ENCODE measurements at regions not wholly inside any gene's neighbourhood (a gene's known extent, or its start where the extent isn't known, plus 50 kb on each side); places are given as distances from the start of the nearest gene placed in this dataset.

- intact Hi-C loops (cut with DNase I, micrococcal nuclease), result no loop called here
- Histone ChIP-seq H3K9me3 (no peaks in the 10 kb centered on the region), H3K4me1 (ENCODE audit: low read depth) (no peaks in the 10 kb centered on the region), H3K36me3 (ENCODE audit: low read depth) (no peaks in the 10 kb centered on the region), H3K4me3 (no peak overlapping the region)
- TF ChIP-seq, protein P1, sequence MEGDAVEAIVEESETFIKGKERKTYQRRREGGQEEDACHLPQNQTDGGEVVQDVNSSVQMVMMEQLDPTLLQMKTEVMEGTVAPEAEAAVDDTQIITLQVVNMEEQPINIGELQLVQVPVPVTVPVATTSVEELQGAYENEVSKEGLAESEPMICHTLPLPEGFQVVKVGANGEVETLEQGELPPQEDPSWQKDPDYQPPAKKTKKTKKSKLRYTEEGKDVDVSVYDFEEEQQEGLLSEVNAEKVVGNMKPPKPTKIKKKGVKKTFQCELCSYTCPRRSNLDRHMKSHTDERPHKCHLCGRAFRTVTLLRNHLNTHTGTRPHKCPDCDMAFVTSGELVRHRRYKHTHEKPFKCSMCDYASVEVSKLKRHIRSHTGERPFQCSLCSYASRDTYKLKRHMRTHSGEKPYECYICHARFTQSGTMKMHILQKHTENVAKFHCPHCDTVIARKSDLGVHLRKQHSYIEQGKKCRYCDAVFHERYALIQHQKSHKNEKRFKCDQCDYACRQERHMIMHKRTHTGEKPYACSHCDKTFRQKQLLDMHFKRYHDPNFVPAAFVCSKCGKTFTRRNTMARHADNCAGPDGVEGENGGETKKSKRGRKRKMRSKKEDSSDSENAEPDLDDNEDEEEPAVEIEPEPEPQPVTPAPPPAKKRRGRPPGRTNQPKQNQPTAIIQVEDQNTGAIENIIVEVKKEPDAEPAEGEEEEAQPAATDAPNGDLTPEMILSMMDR (IDR thresholded peaks at IDR 0.05), result no peak
- no peak for DNase-seq
- no peak for ATAC-seq
These were observed 254.3 kb upstream of the NPVF start for GRCh38 chr7:25482631-25483030.

GRCh38 chr7:25485026-25485425 lies 256.7 kb upstream of the NPVF start:
- Histone ChIP-seq H3K9me3 (no peaks in the 10 kb centered on the region), H3K4me3 (no peak overlapping the region), H3K36me3 (ENCODE audit: low read depth) (no peaks in the 10 kb centered on the region), H3K4me1 (ENCODE audit: low read depth) (no peaks in the 10 kb centered on the region)
- intact Hi-C loops (cut with DNase I, micrococcal nuclease), result no loop called here
- ATAC-seq, result no peak
- DNase-seq, result no peak
- TF ChIP-seq, protein P1 (IDR thresholded peaks at IDR 0.05), result no peak

DNA sequence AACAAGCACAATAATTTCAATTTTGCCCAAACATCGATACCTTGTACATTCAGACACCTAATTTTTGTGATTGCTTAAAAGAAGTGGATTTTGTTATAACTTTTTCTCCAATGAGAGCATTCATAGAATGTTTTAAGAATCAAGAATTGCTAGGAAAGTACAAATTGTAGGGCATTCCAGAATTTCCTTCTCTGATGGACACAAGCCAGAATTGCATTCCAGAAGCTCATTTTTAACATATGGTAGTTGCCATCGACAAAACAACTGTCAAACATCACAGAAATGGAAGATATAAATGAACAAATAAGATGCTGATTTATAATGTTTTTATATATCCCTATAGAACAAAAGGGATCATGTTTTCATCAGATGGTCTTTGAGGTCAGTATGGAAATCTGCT lies 258.4 kb upstream of the NPVF start:
- no peak for ATAC-seq
- Histone ChIP-seq H3K36me3 (ENCODE audit: low read depth) (no peaks in the 10 kb centered on the region), H3K4me3 (no peak overlapping the region), H3K4me1 (ENCODE audit: low read depth) (no peaks in the 10 kb centered on the region), H3K9me3 (no peaks in the 10 kb centered on the region)
- intact Hi-C loops (cut with DNase I, micrococcal nuclease), result no loop called here
- no peak for DNase-seq
- TF ChIP-seq, protein P1 (IDR thresholded peaks at IDR 0.05), result no peak

DNA sequence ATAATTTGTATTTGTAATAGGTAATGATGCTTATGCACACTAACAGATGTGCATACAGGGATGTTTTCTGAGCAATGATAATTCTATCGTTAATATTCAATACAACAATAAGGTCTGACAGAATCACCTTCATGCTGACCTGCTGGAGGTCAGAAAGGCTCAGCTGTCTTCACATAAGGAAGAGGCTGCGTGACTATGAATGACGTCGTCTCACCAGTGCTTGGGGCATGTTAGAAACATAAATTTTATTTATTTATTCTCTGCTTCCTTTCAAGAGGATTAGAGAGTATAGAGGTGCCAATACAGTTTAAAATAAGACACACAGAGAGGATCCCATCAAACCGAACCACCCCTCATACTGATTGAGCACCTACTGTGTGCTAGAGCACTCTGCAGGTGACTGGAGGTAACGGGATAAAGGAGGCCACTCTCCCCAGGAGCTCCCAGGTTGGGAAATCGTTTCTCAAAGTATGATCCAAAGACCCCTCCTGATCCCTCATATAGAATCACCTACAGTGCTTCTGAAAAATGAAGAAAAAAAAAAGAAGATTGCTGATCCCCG lies 265.6 kb upstream of the NPVF start:
- Histone ChIP-seq H3K9me3 (no peaks in the 10 kb centered on the region), H3K4me3 (no peak overlapping the region), H3K4me1 (ENCODE audit: low read depth) (no peaks in the 10 kb centered on the region), H3K36me3 (ENCODE audit: low read depth) (no peaks in the 10 kb centered on the region)
- intact Hi-C loops (cut with DNase I, micrococcal nuclease), result no loop called here
- TF ChIP-seq, protein P1 (IDR thresholded peaks at IDR 0.05), result no peak
- DNase-seq (no peak), ATAC-seq (no peak)

DNA sequence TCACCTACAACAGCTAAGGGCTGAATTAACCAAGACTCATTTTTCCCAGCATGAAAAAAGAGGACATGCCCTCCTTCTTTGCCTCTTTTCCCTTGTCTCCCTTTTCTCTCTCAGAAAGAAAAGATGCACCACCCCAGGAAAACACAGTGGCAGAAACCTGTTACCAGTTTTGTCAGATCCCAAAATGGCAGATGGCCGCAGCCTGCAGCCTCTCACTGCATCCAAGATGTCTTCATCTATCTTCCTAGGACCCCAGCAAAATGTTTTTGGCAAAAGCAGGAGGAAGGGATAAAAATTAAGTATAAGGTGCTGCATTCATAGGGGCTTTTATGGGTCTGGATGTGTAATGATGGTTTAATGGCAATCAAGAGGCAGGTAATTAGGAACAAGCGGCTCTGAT lies 266.6 kb upstream of the NPVF start:
- Histone ChIP-seq H3K9me3 (no peaks in the 10 kb centered on the region), H3K4me3 (no peak overlapping the region), H3K36me3 (ENCODE audit: low read depth) (no peaks in the 10 kb centered on the region), H3K4me1 (ENCODE audit: low read depth) (no peaks in the 10 kb centered on the region)
- no peak for DNase-seq
- TF ChIP-seq, protein P1 (IDR thresholded peaks at IDR 0.05), result no peak
- no peak for ATAC-seq
- intact Hi-C loops (cut with DNase I, micrococcal nuclease), result no loop called here
